ENCODE measurements at regions not wholly inside any gene's neighbourhood (a gene's known extent, or its start where the extent isn't known, plus 50 kb on each side); places are given as distances from the start of the nearest gene placed in this dataset.

- Histone ChIP-seq H3K4me3 (ENCODE audit: low read depth, low read length) (no peak overlapping the region), H3K36me3 (ENCODE audit: control insufficient read depth, insufficient read depth, low read length) (no peaks in the 10 kb centered on the region), H3K27me3 (ENCODE audit: control insufficient read depth, insufficient read depth, low read length) (no peaks in the 10 kb centered on the region)
- TF ChIP-seq, protein P1, sequence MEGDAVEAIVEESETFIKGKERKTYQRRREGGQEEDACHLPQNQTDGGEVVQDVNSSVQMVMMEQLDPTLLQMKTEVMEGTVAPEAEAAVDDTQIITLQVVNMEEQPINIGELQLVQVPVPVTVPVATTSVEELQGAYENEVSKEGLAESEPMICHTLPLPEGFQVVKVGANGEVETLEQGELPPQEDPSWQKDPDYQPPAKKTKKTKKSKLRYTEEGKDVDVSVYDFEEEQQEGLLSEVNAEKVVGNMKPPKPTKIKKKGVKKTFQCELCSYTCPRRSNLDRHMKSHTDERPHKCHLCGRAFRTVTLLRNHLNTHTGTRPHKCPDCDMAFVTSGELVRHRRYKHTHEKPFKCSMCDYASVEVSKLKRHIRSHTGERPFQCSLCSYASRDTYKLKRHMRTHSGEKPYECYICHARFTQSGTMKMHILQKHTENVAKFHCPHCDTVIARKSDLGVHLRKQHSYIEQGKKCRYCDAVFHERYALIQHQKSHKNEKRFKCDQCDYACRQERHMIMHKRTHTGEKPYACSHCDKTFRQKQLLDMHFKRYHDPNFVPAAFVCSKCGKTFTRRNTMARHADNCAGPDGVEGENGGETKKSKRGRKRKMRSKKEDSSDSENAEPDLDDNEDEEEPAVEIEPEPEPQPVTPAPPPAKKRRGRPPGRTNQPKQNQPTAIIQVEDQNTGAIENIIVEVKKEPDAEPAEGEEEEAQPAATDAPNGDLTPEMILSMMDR (IDR thresholded peaks at IDR 0.05; ENCODE audit: insufficient read depth, low read depth, low read length): no peak
- no peak for DNase-seq (ENCODE audit: low read depth)
- ChIA-PET CTCF (no interaction called here), POLR2A (no interaction called here)
Observed at GRCh38 chr6:137371634-137372016, 122.6 kb downstream of the OLIG3 start.

GRCh38 chr6:137370871-137371633 lies 123.1 kb downstream of the OLIG3 start:
- TF ChIP-seq, protein P1 (IDR thresholded peaks at IDR 0.05; ENCODE audit: insufficient read depth, low read depth, low read length): no peak; the same call in 1 of the 2 replicates
- no peak for DNase-seq (ENCODE audit: low read depth)
- ChIA-PET POLR2A (no interaction called here), CTCF (no interaction called here)
- H3K4me3 ChIP-seq (ENCODE audit: low read depth, low read length): no peak overlapping the region
- H3K27me3 ChIP-seq (ENCODE audit: control insufficient read depth, insufficient read depth, low read length): no peaks in the 10 kb centered on the region
- no peaks in the 10 kb centered on the region for H3K36me3 ChIP-seq (ENCODE audit: control insufficient read depth, insufficient read depth, low read length)

DNA sequence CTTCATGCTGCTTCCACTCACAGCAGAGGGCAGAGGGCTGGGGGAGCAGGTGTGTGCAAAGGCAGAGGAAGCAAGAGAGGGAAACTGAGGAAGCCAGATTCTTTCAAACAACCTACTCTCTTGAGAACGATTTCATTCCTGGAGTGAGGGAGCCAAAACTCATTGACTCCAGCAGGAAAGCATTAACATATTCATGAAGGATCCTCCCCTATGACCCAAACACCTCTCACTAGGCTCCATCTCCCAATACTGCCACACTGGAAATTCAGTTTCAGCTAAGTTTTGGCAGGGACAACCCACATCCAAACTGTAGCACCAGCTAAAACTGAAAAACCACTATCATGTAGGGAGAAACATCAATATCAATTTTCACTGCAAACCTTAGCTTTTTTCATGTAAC lies 125.1 kb downstream of the OLIG3 start:
- Histone ChIP-seq H3K4me3 (ENCODE audit: low read depth, low read length) (no peak overlapping the region), H3K36me3 (ENCODE audit: control insufficient read depth, insufficient read depth, low read length) (no peaks in the 10 kb centered on the region), H3K27me3 (ENCODE audit: control insufficient read depth, insufficient read depth, low read length) (no peaks in the 10 kb centered on the region)
- ChIA-PET POLR2A (no interaction called here), CTCF (interaction anchor here (0.6 kb wide), 1 partner anchor 16 kb away, joined by 3 read pairs; no protein-coding TSS in a partner anchor)
- no peak for DNase-seq (ENCODE audit: low read depth)
- TF ChIP-seq, protein P1 (IDR thresholded peaks at IDR 0.05; ENCODE audit: insufficient read depth, low read depth, low read length): no peak

GRCh38 chr6:137365707-137366437 lies 128.3 kb downstream of the OLIG3 start:
- DNase-seq (ENCODE audit: low read depth): no peak
- H3K36me3 ChIP-seq (ENCODE audit: control insufficient read depth, insufficient read depth, low read length): no peaks in the 10 kb centered on the region
- H3K27me3 ChIP-seq (ENCODE audit: control insufficient read depth, insufficient read depth, low read length): no peaks in the 10 kb centered on the region
- TF ChIP-seq, protein P1 (IDR thresholded peaks at IDR 0.05; ENCODE audit: insufficient read depth, low read depth, low read length): no peak
- CTCF ChIA-PET: no interaction called here
- H3K4me3 ChIP-seq (ENCODE audit: low read depth, low read length): no peak overlapping the region
- POLR2A ChIA-PET: no interaction called here

DNA sequence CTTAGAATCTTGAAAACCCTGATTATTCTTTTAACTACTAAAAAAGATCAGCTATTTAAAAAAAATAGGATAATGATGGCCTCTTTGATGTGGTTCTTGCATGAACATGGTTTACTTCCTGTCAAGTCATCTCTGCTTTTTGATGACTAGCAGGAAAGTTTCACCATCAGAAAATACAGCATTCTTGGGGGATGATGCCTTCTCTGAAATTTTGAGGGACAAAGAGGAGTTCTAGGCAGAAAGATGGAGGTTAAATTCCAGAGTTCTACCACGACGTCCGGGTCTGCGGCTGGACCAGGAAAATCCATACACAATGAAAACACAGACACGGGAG lies 130.4 kb downstream of the OLIG3 start:
- ChIA-PET POLR2A (no interaction called here), CTCF (no interaction called here)
- no peak for DNase-seq (ENCODE audit: low read depth)
- H3K27me3 ChIP-seq (ENCODE audit: control insufficient read depth, insufficient read depth, low read length): no peaks in the 10 kb centered on the region
- TF ChIP-seq, protein P1 (IDR thresholded peaks at IDR 0.05; ENCODE audit: insufficient read depth, low read depth, low read length): no peak
- H3K4me3 ChIP-seq (ENCODE audit: low read depth, low read length): no peak overlapping the region
- no peaks in the 10 kb centered on the region for H3K36me3 ChIP-seq (ENCODE audit: control insufficient read depth, insufficient read depth, low read length)

Measured in BJ (cell line).